HEK293 (cell line): ENCODE measurements at regions not wholly inside any gene's neighbourhood (a gene's known extent, or its start where the extent isn't known, plus 50 kb on each side); places are given as distances from the start of the nearest gene placed in this dataset.
A peak's percentile ranks its signal among the peaks of the same experiment; 100 is the strongest.

ENCODE experiments used
- CTCF ChIA-PET: fragments of 350-600 bp; formaldehyde crosslinking; extraction: SDS; loops from one replicate; lab custom pipeline; 2021; ENCODE audit warnings: antibody characterized with exemption; lab: Yijun Ruan, JAX
- POLR2A ChIA-PET: fragments of 300-600 bp; formaldehyde crosslinking; extraction: SDS; loops from one replicate; lab custom pipeline; 2020; ENCODE audit warnings: antibody characterized with exemption, inconsistent platforms; lab: Yijun Ruan, JAX
- H3K27ac ChIP-seq: fragments of 200-500 bp; sonication (Bioruptor generic); 2 replicates; pipeline ENCODE4 v1.5.1; 2014; ENCODE audit warnings: low read depth, low read length, control low read depth, inconsistent platforms; ENCODE audit errors: extremely low read depth
- H3K36me3 ChIP-seq, 2 experiments: fragments of 200-500 bp in 1 of 2; sonication (Bioruptor generic) in 1 of 2; 1 replicate in 1 of 2; 2 replicates in 1 of 2; pipeline ENCODE4 v1.5.1; 2014 to 2017; ENCODE audit warnings: inconsistent platforms in 2 of 2, low read length in 2 of 2; ENCODE audit not compliant: control insufficient read depth in 2 of 2, insufficient read depth in 1 of 2
- H3K4me1 ChIP-seq: fragments of 200-500 bp; sonication (Bioruptor generic); 2 replicates; pipeline ENCODE4 v1.5.1; 2014; ENCODE audit warnings: mild to moderate bottlenecking, low read length, inconsistent platforms; ENCODE audit not compliant: control insufficient read depth, insufficient read depth
- H3K4me3 ChIP-seq: 2 replicates; pipeline ENCODE4 v1.5.1; 2011; ENCODE audit warnings: low read depth, mild to moderate bottlenecking, control low read depth, low read length, moderate library complexity
- H3K9me3 ChIP-seq: fragments of 200-500 bp; sonication (Bioruptor generic); 2 replicates; pipeline ENCODE4 v1.5.1; 2014; ENCODE audit warnings: low read depth, low read length, inconsistent platforms; ENCODE audit not compliant: control insufficient read depth, insufficient read depth
- BCL11B ChIP-seq: fragments of 450-650 bp; formaldehyde crosslinking; IDR thresholded peaks from 2 replicates; pipeline ENCODE4 v1.5.1; 2016; ENCODE audit warnings: low read depth, missing biosample characterization, missing genetic modification characterization
- PRDM1 ChIP-seq: fragments of 450-650 bp; formaldehyde crosslinking; IDR thresholded peaks from 2 replicates; pipeline ENCODE4; 2016; ENCODE audit warnings: missing biosample characterization, missing genetic modification characterization
- REPIN1 ChIP-seq: fragments of 450-650 bp; formaldehyde crosslinking; IDR thresholded peaks from 2 replicates; pipeline ENCODE4 v1.5.1; 2017; ENCODE audit warnings: missing biosample characterization, missing genetic modification characterization, low read depth
- SETDB1 ChIP-seq: IDR thresholded peaks from one replicate; pipeline ENCODE4 v1.6.1; 2017; ENCODE audit warnings: mild to moderate bottlenecking, low read length, moderate library complexity, mixed read lengths; ENCODE audit not compliant: insufficient read length
- WT1 ChIP-seq: fragments of 450-650 bp; formaldehyde crosslinking; IDR thresholded peaks from 2 replicates; pipeline ENCODE4 v1.5.1; 2016; ENCODE audit warnings: missing biosample characterization, missing genetic modification characterization
- ZNF112 ChIP-seq: fragments of 450-650 bp; formaldehyde crosslinking; IDR thresholded peaks from 2 replicates; pipeline ENCODE4 v1.5.0; 2017; ENCODE audit warnings: missing biosample characterization, missing genetic modification characterization
- ZNF558 ChIP-seq: fragments of 450-650 bp; formaldehyde crosslinking; IDR thresholded peaks from 2 replicates; pipeline ENCODE4 v1.5.1; 2016; ENCODE audit warnings: missing biosample characterization, missing genetic modification characterization
- ZNF654 ChIP-seq: fragments of 450-650 bp; formaldehyde crosslinking; IDR thresholded peaks from 2 replicates; pipeline ENCODE4 v1.5.1; 2016; ENCODE audit warnings: low read depth, missing biosample characterization, missing genetic modification characterization
- ZNF660 ChIP-seq: fragments of 450-650 bp; IDR thresholded peaks from 2 replicates; pipeline ENCODE4 v1.5.1; 2018; ENCODE audit warnings: missing biosample characterization, mild to moderate bottlenecking, missing genetic modification characterization
- TF ChIP-seq, protein P1 (sequence below): fragments of 450-650 bp; formaldehyde crosslinking; IDR thresholded peaks from 2 replicates; pipeline ENCODE4 v1.5.1; 2017; ENCODE audit warnings: missing biosample characterization, missing genetic modification characterization
- TF ChIP-seq, protein P2 (sequence below): fragments of 450-650 bp; formaldehyde crosslinking; IDR thresholded peaks from 2 replicates; pipeline ENCODE4 v1.5.1; 2016; ENCODE audit warnings: missing biosample characterization, missing genetic modification characterization
- TF ChIP-seq, protein P3 (sequence below): fragments of 450-650 bp; formaldehyde crosslinking; IDR thresholded peaks from 2 replicates; pipeline ENCODE4 v1.5.1; 2017; ENCODE audit warnings: missing biosample characterization, missing genetic modification characterization
- TF ChIP-seq, protein P4 (sequence below): fragments of 450-650 bp; formaldehyde crosslinking; IDR thresholded peaks from 2 replicates; pipeline ENCODE4 v1.5.1; 2016; ENCODE audit warnings: missing biosample characterization, missing genetic modification characterization
- TF ChIP-seq, protein P5 (sequence below): fragments of 450-650 bp; formaldehyde crosslinking; IDR thresholded peaks from 2 replicates; pipeline ENCODE4 v1.5.1; 2016; ENCODE audit warnings: missing biosample characterization, missing genetic modification characterization
- TF ChIP-seq, protein P6 (sequence below): fragments of 450-650 bp; formaldehyde crosslinking; IDR thresholded peaks from 2 replicates; pipeline ENCODE4 v1.5.1; 2016; ENCODE audit warnings: missing biosample characterization, missing genetic modification characterization, borderline replicate concordance
- TF ChIP-seq, protein P7 (sequence below): fragments of 450-650 bp; formaldehyde crosslinking; IDR thresholded peaks from 2 replicates; pipeline ENCODE4 v1.5.1; 2016; ENCODE audit warnings: missing biosample characterization, missing genetic modification characterization

DNA sequence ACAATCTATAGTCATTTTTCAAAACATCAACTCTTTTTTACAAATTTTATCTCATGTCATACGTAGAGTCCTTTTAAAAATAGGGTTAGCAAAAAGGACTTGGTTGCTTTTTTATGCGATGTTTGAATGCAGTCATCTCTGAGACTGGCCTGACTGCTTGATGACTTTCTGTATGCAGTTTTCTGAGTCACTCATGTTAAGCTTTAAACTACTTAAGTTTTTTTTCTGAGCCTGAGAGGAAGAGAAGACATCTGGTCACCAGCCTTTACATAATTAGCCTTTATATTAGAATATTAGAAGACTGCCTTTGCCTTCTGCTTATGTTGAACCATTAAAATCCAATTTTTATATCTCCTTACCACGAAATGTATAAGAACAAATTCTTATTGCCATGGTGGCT lies 834.4 kb upstream of the MBL2 start (continued):
- TF ChIP-seq, protein P1, sequence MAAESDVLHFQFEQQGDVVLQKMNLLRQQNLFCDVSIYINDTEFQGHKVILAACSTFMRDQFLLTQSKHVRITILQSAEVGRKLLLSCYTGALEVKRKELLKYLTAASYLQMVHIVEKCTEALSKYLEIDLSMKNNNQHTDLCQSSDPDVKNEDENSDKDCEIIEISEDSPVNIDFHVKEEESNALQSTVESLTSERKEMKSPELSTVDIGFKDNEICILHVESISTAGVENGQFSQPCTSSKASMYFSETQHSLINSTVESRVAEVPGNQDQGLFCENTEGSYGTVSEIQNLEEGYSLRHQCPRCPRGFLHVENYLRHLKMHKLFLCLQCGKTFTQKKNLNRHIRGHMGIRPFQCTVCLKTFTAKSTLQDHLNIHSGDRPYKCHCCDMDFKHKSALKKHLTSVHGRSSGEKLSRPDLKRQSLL (tag by site-specific recombination) = no peak
- TF ChIP-seq, all 188 proteins: peak for 0

DNA sequence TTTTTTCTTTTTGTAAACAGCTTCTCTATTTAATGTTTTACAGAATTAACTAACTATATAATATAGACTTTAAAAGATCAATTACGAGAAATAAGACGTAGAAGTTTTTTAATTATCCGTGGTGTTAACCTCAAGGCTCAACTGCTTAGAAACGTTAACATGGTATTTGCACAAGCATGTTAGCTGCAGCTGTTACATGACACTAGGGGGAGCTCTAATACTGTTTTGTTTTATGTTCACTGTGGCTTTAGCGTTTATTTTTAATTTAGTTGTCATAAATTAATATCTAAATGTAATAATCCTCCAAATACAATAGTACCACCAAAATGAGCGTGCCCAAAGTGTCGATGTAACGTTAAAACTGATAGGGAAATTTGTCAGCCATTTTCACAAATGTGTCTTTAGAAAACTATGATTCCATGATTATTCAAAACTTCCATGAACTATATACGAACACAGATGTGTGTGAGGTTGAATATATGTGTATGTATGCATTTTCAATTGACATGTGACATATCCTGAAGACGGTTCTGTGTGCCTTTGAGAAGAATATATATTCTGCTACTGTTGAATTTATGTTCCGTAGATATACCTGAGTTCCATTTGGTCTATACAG lies 828.8 kb upstream of the MBL2 start:
- POLR2A ChIA-PET = no interaction called here

DNA sequence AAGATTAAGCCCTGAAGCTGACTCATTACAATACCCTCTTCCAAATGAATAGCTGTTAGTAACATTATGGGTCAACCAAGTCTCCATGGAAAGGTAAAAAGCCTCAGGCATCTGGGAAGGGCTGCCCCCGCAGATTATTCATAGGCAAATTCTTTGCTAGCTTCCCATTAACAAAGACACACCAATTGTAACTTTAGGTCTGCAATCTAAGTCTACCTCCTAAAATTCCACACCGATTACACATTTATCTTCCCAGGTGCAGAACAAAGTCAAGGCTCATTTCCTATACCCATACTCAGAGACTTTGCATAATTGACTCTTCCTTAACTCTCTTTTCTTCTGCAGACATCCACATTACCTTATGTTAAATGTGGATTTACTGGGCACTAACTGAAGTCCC lies 826.3 kb upstream of the MBL2 start:
- Histone ChIP-seq H3K36me3 (no peaks in the 10 kb centered on the region), H3K27ac (no peak overlapping the region), H3K9me3 (no peaks in the 10 kb centered on the region), H3K4me3 (no peak overlapping the region), H3K4me1 (no peaks in the 10 kb centered on the region)
- POLR2A ChIA-PET = no interaction called here
- TF ChIP-seq, protein P2, sequence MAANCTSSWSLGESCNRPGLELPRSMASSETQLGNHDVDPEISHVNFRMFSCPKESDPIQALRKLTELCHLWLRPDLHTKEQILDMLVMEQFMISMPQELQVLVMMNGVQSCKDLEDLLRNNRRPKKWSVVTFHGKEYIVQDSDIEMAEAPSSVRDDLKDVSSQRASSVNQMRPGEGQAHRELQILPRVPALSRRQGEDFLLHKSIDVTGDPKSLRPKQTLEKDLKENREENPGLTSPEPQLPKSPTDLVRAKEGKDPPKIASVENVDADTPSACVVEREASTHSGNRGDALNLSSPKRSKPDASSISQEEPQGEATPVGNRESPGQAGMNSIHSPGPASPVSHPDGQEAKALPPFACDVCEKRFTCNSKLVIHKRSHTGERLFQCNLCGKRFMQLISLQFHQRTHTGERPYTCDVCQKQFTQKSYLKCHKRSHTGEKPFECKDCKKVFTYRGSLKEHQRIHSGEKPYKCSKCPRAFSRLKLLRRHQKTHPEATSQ (tag by site-specific recombination) = no peak
- TF ChIP-seq BCL11B (tag by site-specific recombination) (no peak), SETDB1 (no peak), REPIN1 (no peak), ZNF112 (tag by site-specific recombination) (no peak), WT1 (tag by site-specific recombination) (no peak), PRDM1 (tag by site-specific recombination) (no peak)
- TF ChIP-seq, protein P3, sequence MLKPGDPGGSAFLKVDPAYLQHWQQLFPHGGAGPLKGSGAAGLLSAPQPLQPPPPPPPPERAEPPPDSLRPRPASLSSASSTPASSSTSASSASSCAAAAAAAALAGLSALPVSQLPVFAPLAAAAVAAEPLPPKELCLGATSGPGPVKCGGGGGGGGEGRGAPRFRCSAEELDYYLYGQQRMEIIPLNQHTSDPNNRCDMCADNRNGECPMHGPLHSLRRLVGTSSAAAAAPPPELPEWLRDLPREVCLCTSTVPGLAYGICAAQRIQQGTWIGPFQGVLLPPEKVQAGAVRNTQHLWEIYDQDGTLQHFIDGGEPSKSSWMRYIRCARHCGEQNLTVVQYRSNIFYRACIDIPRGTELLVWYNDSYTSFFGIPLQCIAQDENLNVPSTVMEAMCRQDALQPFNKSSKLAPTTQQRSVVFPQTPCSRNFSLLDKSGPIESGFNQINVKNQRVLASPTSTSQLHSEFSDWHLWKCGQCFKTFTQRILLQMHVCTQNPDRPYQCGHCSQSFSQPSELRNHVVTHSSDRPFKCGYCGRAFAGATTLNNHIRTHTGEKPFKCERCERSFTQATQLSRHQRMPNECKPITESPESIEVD = no peak
- TF ChIP-seq, protein P4, sequence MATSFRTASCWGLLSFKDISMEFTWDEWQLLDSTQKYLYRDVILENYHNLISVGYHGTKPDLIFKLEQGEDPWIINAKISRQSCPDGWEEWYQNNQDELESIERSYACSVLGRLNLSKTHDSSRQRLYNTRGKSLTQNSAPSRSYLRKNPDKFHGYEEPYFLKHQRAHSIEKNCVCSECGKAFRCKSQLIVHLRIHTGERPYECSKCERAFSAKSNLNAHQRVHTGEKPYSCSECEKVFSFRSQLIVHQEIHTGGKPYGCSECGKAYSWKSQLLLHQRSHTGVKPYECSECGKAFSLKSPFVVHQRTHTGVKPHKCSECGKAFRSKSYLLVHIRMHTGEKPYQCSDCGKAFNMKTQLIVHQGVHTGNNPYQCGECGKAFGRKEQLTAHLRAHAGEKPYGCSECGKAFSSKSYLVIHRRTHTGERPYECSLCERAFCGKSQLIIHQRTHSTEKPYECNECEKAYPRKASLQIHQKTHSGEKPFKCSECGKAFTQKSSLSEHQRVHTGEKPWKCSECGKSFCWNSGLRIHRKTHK (tag by site-specific recombination) = no peak
- TF ChIP-seq, protein P5, sequence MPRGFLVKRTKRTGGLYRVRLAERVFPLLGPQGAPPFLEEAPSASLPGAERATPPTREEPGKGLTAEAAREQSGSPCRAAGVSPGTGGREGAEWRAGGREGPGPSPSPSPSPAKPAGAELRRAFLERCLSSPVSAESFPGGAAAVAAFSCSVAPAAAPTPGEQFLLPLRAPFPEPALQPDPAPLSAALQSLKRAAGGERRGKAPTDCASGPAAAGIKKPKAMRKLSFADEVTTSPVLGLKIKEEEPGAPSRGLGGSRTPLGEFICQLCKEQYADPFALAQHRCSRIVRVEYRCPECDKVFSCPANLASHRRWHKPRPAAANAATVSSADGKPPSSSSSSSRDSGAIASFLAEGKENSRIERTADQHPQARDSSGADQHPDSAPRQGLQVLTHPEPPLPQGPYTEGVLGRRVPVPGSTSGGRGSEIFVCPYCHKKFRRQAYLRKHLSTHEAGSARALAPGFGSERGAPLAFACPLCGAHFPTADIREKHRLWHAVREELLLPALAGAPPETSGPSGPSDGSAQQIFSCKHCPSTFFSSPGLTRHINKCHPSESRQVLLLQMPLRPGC (tag by site-specific recombination) = no peak
- TF ChIP-seq, protein P6, sequence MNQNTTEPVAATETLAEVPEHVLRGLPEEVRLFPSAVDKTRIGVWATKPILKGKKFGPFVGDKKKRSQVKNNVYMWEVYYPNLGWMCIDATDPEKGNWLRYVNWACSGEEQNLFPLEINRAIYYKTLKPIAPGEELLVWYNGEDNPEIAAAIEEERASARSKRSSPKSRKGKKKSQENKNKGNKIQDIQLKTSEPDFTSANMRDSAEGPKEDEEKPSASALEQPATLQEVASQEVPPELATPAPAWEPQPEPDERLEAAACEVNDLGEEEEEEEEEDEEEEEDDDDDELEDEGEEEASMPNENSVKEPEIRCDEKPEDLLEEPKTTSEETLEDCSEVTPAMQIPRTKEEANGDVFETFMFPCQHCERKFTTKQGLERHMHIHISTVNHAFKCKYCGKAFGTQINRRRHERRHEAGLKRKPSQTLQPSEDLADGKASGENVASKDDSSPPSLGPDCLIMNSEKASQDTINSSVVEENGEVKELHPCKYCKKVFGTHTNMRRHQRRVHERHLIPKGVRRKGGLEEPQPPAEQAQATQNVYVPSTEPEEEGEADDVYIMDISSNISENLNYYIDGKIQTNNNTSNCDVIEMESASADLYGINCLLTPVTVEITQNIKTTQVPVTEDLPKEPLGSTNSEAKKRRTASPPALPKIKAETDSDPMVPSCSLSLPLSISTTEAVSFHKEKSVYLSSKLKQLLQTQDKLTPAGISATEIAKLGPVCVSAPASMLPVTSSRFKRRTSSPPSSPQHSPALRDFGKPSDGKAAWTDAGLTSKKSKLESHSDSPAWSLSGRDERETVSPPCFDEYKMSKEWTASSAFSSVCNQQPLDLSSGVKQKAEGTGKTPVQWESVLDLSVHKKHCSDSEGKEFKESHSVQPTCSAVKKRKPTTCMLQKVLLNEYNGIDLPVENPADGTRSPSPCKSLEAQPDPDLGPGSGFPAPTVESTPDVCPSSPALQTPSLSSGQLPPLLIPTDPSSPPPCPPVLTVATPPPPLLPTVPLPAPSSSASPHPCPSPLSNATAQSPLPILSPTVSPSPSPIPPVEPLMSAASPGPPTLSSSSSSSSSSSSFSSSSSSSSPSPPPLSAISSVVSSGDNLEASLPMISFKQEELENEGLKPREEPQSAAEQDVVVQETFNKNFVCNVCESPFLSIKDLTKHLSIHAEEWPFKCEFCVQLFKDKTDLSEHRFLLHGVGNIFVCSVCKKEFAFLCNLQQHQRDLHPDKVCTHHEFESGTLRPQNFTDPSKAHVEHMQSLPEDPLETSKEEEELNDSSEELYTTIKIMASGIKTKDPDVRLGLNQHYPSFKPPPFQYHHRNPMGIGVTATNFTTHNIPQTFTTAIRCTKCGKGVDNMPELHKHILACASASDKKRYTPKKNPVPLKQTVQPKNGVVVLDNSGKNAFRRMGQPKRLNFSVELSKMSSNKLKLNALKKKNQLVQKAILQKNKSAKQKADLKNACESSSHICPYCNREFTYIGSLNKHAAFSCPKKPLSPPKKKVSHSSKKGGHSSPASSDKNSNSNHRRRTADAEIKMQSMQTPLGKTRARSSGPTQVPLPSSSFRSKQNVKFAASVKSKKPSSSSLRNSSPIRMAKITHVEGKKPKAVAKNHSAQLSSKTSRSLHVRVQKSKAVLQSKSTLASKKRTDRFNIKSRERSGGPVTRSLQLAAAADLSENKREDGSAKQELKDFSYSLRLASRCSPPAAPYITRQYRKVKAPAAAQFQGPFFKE (tag by site-specific recombination) = no peak
- CTCF ChIA-PET = interaction anchor here (0.6 to 1.0 kb wide), 2 partner anchors 120 to 241 kb away, joined by 3 to 4 read pairs; no protein-coding TSS in a partner anchor

More for the DNA sequence above, 828.8 kb upstream of the MBL2 start:
- no peaks in the 10 kb centered on the region for H3K9me3 ChIP-seq
- H3K4me1 ChIP-seq = no peaks in the 10 kb centered on the region
- no peak overlapping the region for H3K4me3 ChIP-seq
- TF ChIP-seq, protein P7, sequence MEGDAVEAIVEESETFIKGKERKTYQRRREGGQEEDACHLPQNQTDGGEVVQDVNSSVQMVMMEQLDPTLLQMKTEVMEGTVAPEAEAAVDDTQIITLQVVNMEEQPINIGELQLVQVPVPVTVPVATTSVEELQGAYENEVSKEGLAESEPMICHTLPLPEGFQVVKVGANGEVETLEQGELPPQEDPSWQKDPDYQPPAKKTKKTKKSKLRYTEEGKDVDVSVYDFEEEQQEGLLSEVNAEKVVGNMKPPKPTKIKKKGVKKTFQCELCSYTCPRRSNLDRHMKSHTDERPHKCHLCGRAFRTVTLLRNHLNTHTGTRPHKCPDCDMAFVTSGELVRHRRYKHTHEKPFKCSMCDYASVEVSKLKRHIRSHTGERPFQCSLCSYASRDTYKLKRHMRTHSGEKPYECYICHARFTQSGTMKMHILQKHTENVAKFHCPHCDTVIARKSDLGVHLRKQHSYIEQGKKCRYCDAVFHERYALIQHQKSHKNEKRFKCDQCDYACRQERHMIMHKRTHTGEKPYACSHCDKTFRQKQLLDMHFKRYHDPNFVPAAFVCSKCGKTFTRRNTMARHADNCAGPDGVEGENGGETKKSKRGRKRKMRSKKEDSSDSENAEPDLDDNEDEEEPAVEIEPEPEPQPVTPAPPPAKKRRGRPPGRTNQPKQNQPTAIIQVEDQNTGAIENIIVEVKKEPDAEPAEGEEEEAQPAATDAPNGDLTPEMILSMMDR = peak; percentile 44
- TF ChIP-seq ZNF654 (peak; percentile 82), ZNF660 (tag by site-specific recombination) (peak; percentile 48; the same call in 1 of the 2 replicates), ZNF558 (tag by site-specific recombination) (no peak)
- CTCF ChIA-PET = interaction anchor here (0.5 to 1.0 kb wide), 9 partner anchors 17 to 1220 kb away, joined by 3 to 4 read pairs (median 3); no protein-coding TSS in a partner anchor
- H3K27ac ChIP-seq = no peak overlapping the region
- no peaks in the 10 kb centered on the region for H3K36me3 ChIP-seq
